A673 (cell line): ENCODE measurements at regions not wholly inside any gene's neighbourhood (a gene's known extent, or its start where the extent isn't known, plus 50 kb on each side); places are given as distances from the start of the nearest gene placed in this dataset.

Source experiments
- EZH2 ChIP-seq: fragments of 200-600 bp; sonication (generic); IDR thresholded peaks from 2 replicates; pipeline ENCODE4 v1.6.1; 2017; ENCODE audit warnings: borderline replicate concordance, low read depth, mild to moderate bottlenecking, mixed read lengths, antibody characterized with exemption, low read length; ENCODE audit not compliant: poor library complexity, severe bottlenecking
- TF ChIP-seq, protein P1 (sequence below): fragments of 300-800, 200-600 bp; sonication (generic); conservative IDR thresholded peaks from 2 replicates; pipeline ENCODE4 v1.5.1; 2017; ENCODE audit warnings: low read depth, mild to moderate bottlenecking, antibody characterized with exemption, low read length, moderate library complexity, mixed read lengths

DNA sequence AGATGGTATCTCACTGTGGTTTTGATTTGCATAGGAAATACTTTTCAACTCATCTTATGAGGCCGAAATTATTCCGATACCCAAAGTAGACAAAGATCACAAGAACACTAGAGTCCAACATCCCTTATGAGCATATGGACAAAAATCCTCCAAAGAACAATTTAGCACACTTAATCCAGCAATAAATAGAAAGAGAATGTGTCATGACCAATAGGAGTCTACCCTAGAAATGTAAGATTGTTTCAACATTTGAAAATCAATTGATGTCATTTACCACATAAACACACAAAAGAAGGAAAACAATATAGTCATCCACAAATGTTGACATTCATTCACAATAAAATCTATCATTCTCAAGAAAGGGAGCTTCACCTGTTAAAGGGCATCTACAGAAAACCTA lies 307.8 kb upstream of the SMIM21 start:
- TF ChIP-seq, protein P1, sequence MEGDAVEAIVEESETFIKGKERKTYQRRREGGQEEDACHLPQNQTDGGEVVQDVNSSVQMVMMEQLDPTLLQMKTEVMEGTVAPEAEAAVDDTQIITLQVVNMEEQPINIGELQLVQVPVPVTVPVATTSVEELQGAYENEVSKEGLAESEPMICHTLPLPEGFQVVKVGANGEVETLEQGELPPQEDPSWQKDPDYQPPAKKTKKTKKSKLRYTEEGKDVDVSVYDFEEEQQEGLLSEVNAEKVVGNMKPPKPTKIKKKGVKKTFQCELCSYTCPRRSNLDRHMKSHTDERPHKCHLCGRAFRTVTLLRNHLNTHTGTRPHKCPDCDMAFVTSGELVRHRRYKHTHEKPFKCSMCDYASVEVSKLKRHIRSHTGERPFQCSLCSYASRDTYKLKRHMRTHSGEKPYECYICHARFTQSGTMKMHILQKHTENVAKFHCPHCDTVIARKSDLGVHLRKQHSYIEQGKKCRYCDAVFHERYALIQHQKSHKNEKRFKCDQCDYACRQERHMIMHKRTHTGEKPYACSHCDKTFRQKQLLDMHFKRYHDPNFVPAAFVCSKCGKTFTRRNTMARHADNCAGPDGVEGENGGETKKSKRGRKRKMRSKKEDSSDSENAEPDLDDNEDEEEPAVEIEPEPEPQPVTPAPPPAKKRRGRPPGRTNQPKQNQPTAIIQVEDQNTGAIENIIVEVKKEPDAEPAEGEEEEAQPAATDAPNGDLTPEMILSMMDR, result no peak
- no peak for TF ChIP-seq EZH2
